GM06990 (cell line): ENCODE measurements at regions not wholly inside any gene's neighbourhood (a gene's known extent, or its start where the extent isn't known, plus 50 kb on each side); places are given as distances from the start of the nearest gene placed in this dataset.

ENCODE experiments used
- DNase-seq: peaks from one replicate; pipeline ENCODE4 v3.0.0-alpha.2; 2011; ENCODE audit not compliant: insufficient read length; ENCODE audit errors: extremely low read depth
- H3K27me3 ChIP-seq: replicated peaks from 2 replicates; pipeline ENCODE4 v1.6.0; 2011; ENCODE audit warnings: low read length; ENCODE audit not compliant: control insufficient read depth, insufficient read depth
- H3K36me3 ChIP-seq: 2 replicates; pipeline ENCODE4 v1.5.1; 2011; ENCODE audit warnings: low read length; ENCODE audit not compliant: control insufficient read depth, insufficient read depth
- H3K4me3 ChIP-seq: replicated peaks from 2 replicates; pipeline ENCODE4 v1.5.1; 2011; ENCODE audit warnings: low read depth, mild to moderate bottlenecking, control low read depth, low read length
- CTCF ChIP-seq: IDR thresholded peaks from 2 replicates; pipeline ENCODE4 v1.5.1; 2011; ENCODE audit warnings: low read length, control low read depth, mild to moderate bottlenecking, inconsistent platforms; ENCODE audit not compliant: insufficient read depth, poor library complexity, severe bottlenecking

DNA sequence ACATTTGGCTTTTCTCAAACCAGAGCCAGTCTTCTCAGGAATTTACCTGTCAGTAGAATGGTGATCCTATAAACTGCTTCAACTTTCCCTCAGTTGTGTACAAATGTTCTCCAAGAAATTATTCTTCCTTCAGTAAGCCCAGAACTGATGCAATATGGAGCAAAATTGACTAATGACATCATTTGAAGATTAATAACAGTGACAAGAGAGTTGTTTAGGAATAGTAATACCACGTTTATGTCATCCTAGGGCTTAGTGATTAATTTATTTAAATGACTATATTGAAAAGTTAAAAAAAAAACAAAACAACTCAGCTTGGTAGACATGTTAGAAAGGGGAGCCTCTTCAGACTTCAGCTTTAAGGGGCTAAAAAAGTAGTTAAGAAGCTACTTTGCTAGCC, 933.2 kb downstream of the GATA3 start:
- H3K36me3 ChIP-seq = no peaks in the 10 kb centered on the region
- H3K4me3 ChIP-seq = no peak overlapping the region
- no peak for TF ChIP-seq CTCF
- DNase-seq = no peak
- no peaks in the 10 kb centered on the region for H3K27me3 ChIP-seq

DNA sequence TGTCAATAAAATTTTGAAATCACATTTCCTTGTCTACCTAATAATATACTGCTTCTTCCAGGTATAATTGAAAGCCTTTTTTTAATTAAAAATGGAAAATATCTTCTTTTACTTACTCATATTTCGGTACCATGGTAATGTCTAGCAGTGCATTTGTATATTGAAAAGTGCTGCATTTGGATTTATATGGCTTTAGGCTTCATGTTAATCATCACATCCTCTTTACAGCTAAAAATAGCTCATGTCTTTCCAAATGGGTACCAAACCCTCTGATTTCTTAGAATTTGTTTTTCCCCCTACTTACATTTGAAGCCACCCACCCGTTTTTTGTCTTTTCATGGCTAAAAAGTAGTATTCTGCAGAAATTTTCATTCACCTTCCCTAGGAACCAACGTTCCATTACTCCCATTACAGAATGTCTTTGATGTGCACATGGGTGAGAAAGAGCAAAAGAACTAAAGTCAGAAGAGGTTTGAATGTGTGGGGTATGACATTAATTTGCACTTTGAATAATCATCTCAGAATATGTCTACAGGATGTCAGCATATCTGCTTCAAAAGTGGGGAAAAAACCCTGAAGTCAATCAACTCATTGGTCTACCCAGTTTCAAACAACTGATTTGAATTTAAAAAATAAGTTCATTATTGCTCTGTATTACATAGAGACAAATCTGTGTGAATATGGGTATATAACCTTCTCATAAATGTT, 935.9 kb downstream of the GATA3 start:
- DNase-seq = no peak
- Histone ChIP-seq H3K27me3 (no peaks in the 10 kb centered on the region), H3K36me3 (no peaks in the 10 kb centered on the region), H3K4me3 (no peak overlapping the region)
- TF ChIP-seq CTCF = no peak

- H3K4me3 ChIP-seq = no peak overlapping the region
- DNase-seq = no peak
- no peak for TF ChIP-seq CTCF
- H3K27me3 ChIP-seq = no peaks in the 10 kb centered on the region
- H3K36me3 ChIP-seq = no peaks in the 10 kb centered on the region
Measured at GRCh38 chr10:8992009-8992408, 937.5 kb downstream of the GATA3 start.

DNA sequence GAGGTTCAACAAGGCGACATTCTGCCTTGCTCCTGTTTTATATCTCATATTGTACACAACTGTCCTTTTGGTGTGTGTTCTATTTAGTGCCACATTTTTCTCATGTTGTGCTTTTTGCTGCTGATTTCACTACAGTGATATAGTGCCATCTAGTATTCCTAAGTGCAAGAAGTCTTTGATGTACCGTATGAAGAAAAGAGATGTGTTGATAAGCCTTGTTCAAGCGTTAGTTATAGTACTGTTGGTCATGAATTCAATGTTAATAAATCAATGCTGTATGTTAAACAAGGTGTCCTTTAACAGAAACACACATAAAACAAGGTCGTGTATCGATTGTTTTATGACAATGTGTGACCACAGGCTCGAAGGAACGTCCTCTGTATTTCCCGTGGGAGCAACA, 939.4 kb downstream of the GATA3 start:
- H3K36me3 ChIP-seq = no peaks in the 10 kb centered on the region
- no peak for DNase-seq
- TF ChIP-seq CTCF = no peak
- no peaks in the 10 kb centered on the region for H3K27me3 ChIP-seq
- H3K4me3 ChIP-seq = no peak overlapping the region

DNA sequence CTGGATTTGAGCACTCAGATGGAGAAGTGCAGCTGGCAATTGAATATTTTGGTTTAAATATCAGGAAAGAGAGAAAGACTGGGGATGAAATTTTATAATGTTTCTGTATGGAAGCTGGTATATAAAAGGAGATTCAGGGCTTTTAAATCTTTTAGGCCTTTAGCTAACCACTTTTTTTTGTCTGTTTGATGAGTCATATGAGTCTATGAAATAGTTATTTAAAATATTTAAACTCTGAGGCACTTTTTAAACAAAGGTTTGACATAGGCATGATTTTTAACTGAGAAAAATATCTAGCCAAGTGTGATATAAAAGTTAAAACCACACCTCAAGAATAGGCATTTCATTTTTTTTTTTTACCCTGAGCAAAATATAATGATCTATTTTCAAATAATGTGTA, 944.3 kb downstream of the GATA3 start:
- TF ChIP-seq CTCF = no peak
- DNase-seq = no peak
- H3K36me3 ChIP-seq = no peaks in the 10 kb centered on the region
- H3K27me3 ChIP-seq = no peaks in the 10 kb centered on the region
- no peak overlapping the region for H3K4me3 ChIP-seq

- Histone ChIP-seq H3K27me3 (no peaks in the 10 kb centered on the region), H3K4me3 (no peak overlapping the region), H3K36me3 (no peaks in the 10 kb centered on the region)
- no peak for TF ChIP-seq CTCF
- DNase-seq = no peak
Measured at GRCh38 chr10:9003122-9003521, 948.6 kb downstream of the GATA3 start.
